GM12878 (cell line): ENCODE measurements at regions not wholly inside any gene's neighbourhood (a gene's known extent, or its start where the extent isn't known, plus 50 kb on each side); places are given as distances from the start of the nearest gene placed in this dataset.

Experiments used
- ATF3 ChIP-seq: IDR thresholded peaks from 2 replicates; pipeline ENCODE4 v1.6.1; 2011; ENCODE audit warnings: low read depth, mild to moderate bottlenecking, low read length, moderate library complexity, borderline replicate concordance; ENCODE audit errors: extremely low read depth
- CTCF ChIP-seq, 3 experiments: IDR thresholded peaks in 2 of 3; conservative IDR thresholded peaks in 1 of 3; 2 replicates each; pipeline ENCODE4 v1.5.1; 2011; ENCODE audit warnings: low read depth in 3 of 3, low read length in 3 of 3, mild to moderate bottlenecking in 3 of 3, control low read depth in 2 of 3, moderate library complexity in 2 of 3, inconsistent platforms in 1 of 3, mixed read lengths in 1 of 3; ENCODE audit not compliant: control insufficient read depth in 2 of 3, insufficient read depth in 1 of 3; ENCODE audit errors: extremely low read depth in 1 of 3
- EED ChIP-seq: sonication (generic); IDR thresholded peaks from 2 replicates; pipeline ENCODE4 v1.6.1; 2016; ENCODE audit warnings: antibody characterized with exemption, low read depth
- FOXK2 ChIP-seq: fragments of 450-650 bp; IDR thresholded peaks from 2 replicates; pipeline ENCODE4 v1.6.1; 2017; ENCODE audit warnings: mild to moderate bottlenecking, moderate library complexity
- MLLT1 ChIP-seq: fragments of 450-650 bp; IDR thresholded peaks from 2 replicates; pipeline ENCODE4 v1.6.1; 2016; ENCODE audit warnings: mild to moderate bottlenecking
- POLR2A ChIP-seq: IDR thresholded peaks from 2 replicates; pipeline ENCODE4 v1.6.1; 2011; ENCODE audit warnings: low read depth, mild to moderate bottlenecking, low read length
- RCOR1 ChIP-seq: conservative IDR thresholded peaks from 2 replicates; pipeline ENCODE4 v1.6.1; 2012; ENCODE audit warnings: low read depth, low read length, improper control_type of control experiment

- no peak for TF ChIP-seq CTCF (IDR thresholded peaks at IDR 0.05 in 2 of 3, conservative IDR thresholded peaks at IDR 0.05 in 1 of 3; ENCODE audit: control insufficient read depth in 2 of 3, extremely low read depth in 1 of 3, insufficient read depth in 1 of 3, low read depth in 3 of 3, low read length in 3 of 3)
- no peak for TF ChIP-seq RCOR1
- no peak for TF ChIP-seq POLR2A
- no peak for TF ChIP-seq ATF3
- no peak for TF ChIP-seq EED
- TF ChIP-seq MLLT1 = no peak
- no peak for TF ChIP-seq FOXK2
Measured at GRCh38 chr20:63080411-63080810, 73.6 kb upstream of the BHLHE23 start.
